ENCODE measurements at regions not wholly inside any gene's neighbourhood (a gene's known extent, or its start where the extent isn't known, plus 50 kb on each side); places are given as distances from the start of the nearest gene placed in this dataset.
A peak's percentile ranks its signal among the peaks of the same experiment; 100 is the strongest.

DNA sequence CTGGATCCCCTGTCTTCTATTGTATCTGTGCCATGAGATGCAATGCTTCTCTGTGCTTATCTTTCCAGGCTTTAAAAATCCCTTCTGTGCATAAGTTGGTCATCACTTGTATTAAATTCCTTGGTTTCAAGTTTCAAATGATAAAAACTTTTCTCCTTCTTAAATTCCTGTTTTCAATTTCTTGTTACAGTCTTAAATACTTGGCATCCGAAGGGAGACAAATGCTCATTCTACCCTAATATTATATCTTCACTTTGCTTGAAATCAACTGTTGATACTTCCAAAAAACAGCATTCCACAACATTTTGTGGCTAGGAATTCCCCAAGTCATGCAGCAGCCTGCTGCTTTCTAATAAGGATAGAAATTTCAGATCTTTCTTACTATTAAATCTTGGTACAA is 413.2 kb upstream of the ACTBL2 start (continued):
- TF ChIP-seq YY1 (IDR thresholded peaks at IDR 0.05) = no peak
- TF ChIP-seq REST (IDR thresholded peaks at IDR 0.05) = no peak
- TF ChIP-seq EGR1 (IDR thresholded peaks at IDR 0.05; ENCODE audit: low read depth in 2 of 2) = no peak

- H3K27me3 ChIP-seq (ENCODE audit: control insufficient read depth in 4 of 4, insufficient read depth in 4 of 4, low read length in 3 of 4) = no peaks in the 10 kb centered on the region
- H3K36me3 ChIP-seq (ENCODE audit: control insufficient read depth in 4 of 4, insufficient read depth in 3 of 4, low read depth in 1 of 4, low read length in 3 of 4) = no peaks in the 10 kb centered on the region
- no peaks in the 10 kb centered on the region for H3K9me3 ChIP-seq (ENCODE audit: control insufficient read depth in 4 of 4, low read length in 3 of 4)
- no peak overlapping the region for H3K4me3 ChIP-seq (ENCODE audit: low read depth in 1 of 3, low read length in 3 of 3)
- WGBS = 91% methylated on average over 1 of the region's 1 CpG
- no peak for DNase-seq (ENCODE audit: low spot score)
- H3K27ac ChIP-seq (ENCODE audit: low read depth in 1 of 2, low read length in 2 of 2) = no peak overlapping the region
- H3K9ac ChIP-seq (ENCODE audit: low read depth in 1 of 2, low read length in 2 of 2) = no peak overlapping the region
- TF ChIP-seq JUND (IDR thresholded peaks at IDR 0.05) = no peak
- TF ChIP-seq, protein P1, sequence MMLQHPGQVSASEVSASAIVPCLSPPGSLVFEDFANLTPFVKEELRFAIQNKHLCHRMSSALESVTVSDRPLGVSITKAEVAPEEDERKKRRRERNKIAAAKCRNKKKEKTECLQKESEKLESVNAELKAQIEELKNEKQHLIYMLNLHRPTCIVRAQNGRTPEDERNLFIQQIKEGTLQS (IDR thresholded peaks at IDR 0.05) = no peak
- no peak for TF ChIP-seq TAF1 (conservative IDR thresholded peaks at IDR 0.05)
- no peak for TF ChIP-seq HNF4A (conservative IDR thresholded peaks at IDR 0.05)
- no peak for TF ChIP-seq FOXA2 (IDR thresholded peaks at IDR 0.05)
- TF ChIP-seq RAD21 (IDR thresholded peaks at IDR 0.05) = no peak
- TF ChIP-seq YY1 (IDR thresholded peaks at IDR 0.05) = no peak
- no peak for TF ChIP-seq NR2F2 (IDR thresholded peaks at IDR 0.05)
- no peak for TF ChIP-seq EGR1 (IDR thresholded peaks at IDR 0.05; ENCODE audit: low read depth in 2 of 2)
- no peak for TF ChIP-seq FOXA1 (IDR thresholded peaks at IDR 0.05)
- TF ChIP-seq ZBTB33 (IDR thresholded peaks at IDR 0.05) = no peak
- no peak for TF ChIP-seq SP1 (IDR thresholded peaks at IDR 0.05)
- TF ChIP-seq, protein P2, sequence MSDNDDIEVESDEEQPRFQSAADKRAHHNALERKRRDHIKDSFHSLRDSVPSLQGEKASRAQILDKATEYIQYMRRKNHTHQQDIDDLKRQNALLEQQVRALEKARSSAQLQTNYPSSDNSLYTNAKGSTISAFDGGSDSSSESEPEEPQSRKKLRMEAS (IDR thresholded peaks at IDR 0.05) = no peak
- TF ChIP-seq GABPA (IDR thresholded peaks at IDR 0.05 in 1 of 2, conservative IDR thresholded peaks at IDR 0.05 in 1 of 2) = no peak
- no peak for TF ChIP-seq HNF4G (IDR thresholded peaks at IDR 0.05)
- H3K4me1 ChIP-seq (ENCODE audit: control insufficient read depth in 4 of 4, insufficient read depth in 4 of 4, low read length in 3 of 4) = no peaks in the 10 kb centered on the region
Observed at GRCh38 chr5:57893926-57894325, 411.3 kb upstream of the ACTBL2 start.

DNA sequence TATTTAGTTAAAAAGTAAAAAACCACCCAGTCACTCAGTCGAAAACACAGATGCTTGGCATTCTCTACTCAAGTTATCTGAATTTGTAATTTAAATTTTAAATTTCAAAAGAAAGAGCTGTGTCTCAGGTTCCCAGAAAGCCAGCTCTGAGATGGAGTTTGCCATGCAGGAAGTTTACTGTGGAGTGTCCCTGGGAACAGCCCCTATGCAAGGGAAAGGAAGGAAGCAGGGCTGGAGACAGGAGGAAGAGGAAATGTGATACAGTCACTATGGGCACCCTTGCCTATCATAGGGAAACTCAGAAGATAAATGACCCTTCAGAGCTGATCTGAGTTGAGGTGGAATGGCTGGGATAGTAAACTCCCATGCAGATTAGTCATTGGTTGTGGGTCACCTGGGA is 408.8 kb upstream of the ACTBL2 start:
- no peaks in the 10 kb centered on the region for H3K9me3 ChIP-seq (ENCODE audit: control insufficient read depth in 4 of 4, low read length in 3 of 4)
- no peaks in the 10 kb centered on the region for H3K27me3 ChIP-seq (ENCODE audit: control insufficient read depth in 4 of 4, insufficient read depth in 4 of 4, low read length in 3 of 4)
- TF ChIP-seq RAD21 (IDR thresholded peaks at IDR 0.05) (peak in 1 of 2 donors; percentile 28), ZBTB33 (IDR thresholded peaks at IDR 0.05) (no peak), JUND (IDR thresholded peaks at IDR 0.05) (no peak), NR2F2 (IDR thresholded peaks at IDR 0.05) (peak; percentile 29), RXRA (IDR thresholded peaks at IDR 0.05) (no peak)
- TF ChIP-seq, protein P3, sequence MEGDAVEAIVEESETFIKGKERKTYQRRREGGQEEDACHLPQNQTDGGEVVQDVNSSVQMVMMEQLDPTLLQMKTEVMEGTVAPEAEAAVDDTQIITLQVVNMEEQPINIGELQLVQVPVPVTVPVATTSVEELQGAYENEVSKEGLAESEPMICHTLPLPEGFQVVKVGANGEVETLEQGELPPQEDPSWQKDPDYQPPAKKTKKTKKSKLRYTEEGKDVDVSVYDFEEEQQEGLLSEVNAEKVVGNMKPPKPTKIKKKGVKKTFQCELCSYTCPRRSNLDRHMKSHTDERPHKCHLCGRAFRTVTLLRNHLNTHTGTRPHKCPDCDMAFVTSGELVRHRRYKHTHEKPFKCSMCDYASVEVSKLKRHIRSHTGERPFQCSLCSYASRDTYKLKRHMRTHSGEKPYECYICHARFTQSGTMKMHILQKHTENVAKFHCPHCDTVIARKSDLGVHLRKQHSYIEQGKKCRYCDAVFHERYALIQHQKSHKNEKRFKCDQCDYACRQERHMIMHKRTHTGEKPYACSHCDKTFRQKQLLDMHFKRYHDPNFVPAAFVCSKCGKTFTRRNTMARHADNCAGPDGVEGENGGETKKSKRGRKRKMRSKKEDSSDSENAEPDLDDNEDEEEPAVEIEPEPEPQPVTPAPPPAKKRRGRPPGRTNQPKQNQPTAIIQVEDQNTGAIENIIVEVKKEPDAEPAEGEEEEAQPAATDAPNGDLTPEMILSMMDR (IDR thresholded peaks at IDR 0.05; ENCODE audit: low read depth, low read length, missing input control) = no peak
- H3K36me3 ChIP-seq (ENCODE audit: control insufficient read depth in 4 of 4, insufficient read depth in 3 of 4, low read depth in 1 of 4, low read length in 3 of 4) = no peaks in the 10 kb centered on the region
- no peak overlapping the region for H3K9ac ChIP-seq (ENCODE audit: low read depth in 1 of 2, low read length in 2 of 2)
- no peak overlapping the region for H3K4me3 ChIP-seq (ENCODE audit: low read depth in 1 of 3, low read length in 3 of 3)
- H3K27ac ChIP-seq (ENCODE audit: low read depth in 1 of 2, low read length in 2 of 2) = no peak overlapping the region
- 79% methylated on average over 1 of the region's 1 CpG for WGBS
- no peak for DNase-seq (ENCODE audit: low spot score)
- no peaks in the 10 kb centered on the region for H3K4me1 ChIP-seq (ENCODE audit: control insufficient read depth in 4 of 4, insufficient read depth in 4 of 4, low read length in 3 of 4)

All from liver (tissue), 8 donors.